ENCODE measurements at regions not wholly inside any gene's neighbourhood (a gene's known extent, or its start where the extent isn't known, plus 50 kb on each side); places are given as distances from the start of the nearest gene placed in this dataset.

GRCh38 chr16:80117556-80118130 lies 423.1 kb upstream of the DYNLRB2 start:
- no peak overlapping the region for H3K4me3 Mint-ChIP-seq (ENCODE audit: unreplicated experiment)
- DNase-seq, result no peak
- no peaks in the 10 kb centered on the region for H3K27me3 Mint-ChIP-seq (ENCODE audit: unreplicated experiment)
- no peaks in the 10 kb centered on the region for H3K9me3 Mint-ChIP-seq (ENCODE audit: unreplicated experiment)
- H3K4me1 Mint-ChIP-seq (ENCODE audit: low read depth, unreplicated experiment), result no peaks in the 10 kb centered on the region
- TF ChIP-seq CTCF (IDR thresholded peaks at IDR 0.05; ENCODE audit: partially characterized antibody, unreplicated experiment), result no peak
- H3K27ac Mint-ChIP-seq (ENCODE audit: unreplicated experiment), result no peak overlapping the region
- no peaks in the 10 kb centered on the region for H3K36me3 Mint-ChIP-seq (ENCODE audit: unreplicated experiment)

- no peaks in the 10 kb centered on the region for H3K27me3 Mint-ChIP-seq (ENCODE audit: unreplicated experiment)
- no peak overlapping the region for H3K27ac Mint-ChIP-seq (ENCODE audit: unreplicated experiment)
- no peak for DNase-seq
Observed at GRCh38 chr16:80116711-80117110, 424.1 kb upstream of the DYNLRB2 start.

GRCh38 chr16:80114699-80115098 lies 426.1 kb upstream of the DYNLRB2 start:
- H3K36me3 Mint-ChIP-seq (ENCODE audit: unreplicated experiment), result no peaks in the 10 kb centered on the region
- H3K27ac Mint-ChIP-seq (ENCODE audit: unreplicated experiment), result no peak overlapping the region
- H3K27me3 Mint-ChIP-seq (ENCODE audit: unreplicated experiment), result no peaks in the 10 kb centered on the region
- no peak overlapping the region for H3K4me3 Mint-ChIP-seq (ENCODE audit: unreplicated experiment)
- no peak for DNase-seq
- no peaks in the 10 kb centered on the region for H3K9me3 Mint-ChIP-seq (ENCODE audit: unreplicated experiment)
- no peak for TF ChIP-seq CTCF (IDR thresholded peaks at IDR 0.05; ENCODE audit: partially characterized antibody, unreplicated experiment)
- H3K4me1 Mint-ChIP-seq (ENCODE audit: low read depth, unreplicated experiment), result no peaks in the 10 kb centered on the region

More at GRCh38 chr16:80116711-80117110, 424.1 kb upstream of the DYNLRB2 start:
- no peaks in the 10 kb centered on the region for H3K9me3 Mint-ChIP-seq (ENCODE audit: unreplicated experiment)
- TF ChIP-seq CTCF (IDR thresholded peaks at IDR 0.05; ENCODE audit: partially characterized antibody, unreplicated experiment), result no peak
- no peaks in the 10 kb centered on the region for H3K4me1 Mint-ChIP-seq (ENCODE audit: low read depth, unreplicated experiment)
- no peaks in the 10 kb centered on the region for H3K36me3 Mint-ChIP-seq (ENCODE audit: unreplicated experiment)
- H3K4me3 Mint-ChIP-seq (ENCODE audit: unreplicated experiment), result no peak overlapping the region

GRCh38 chr16:80113873-80114574 lies 426.8 kb upstream of the DYNLRB2 start:
- Mint-ChIP-seq H3K27ac (ENCODE audit: unreplicated experiment) (no peak overlapping the region), H3K27me3 (ENCODE audit: unreplicated experiment) (no peaks in the 10 kb centered on the region), H3K4me1 (ENCODE audit: low read depth, unreplicated experiment) (no peaks in the 10 kb centered on the region), H3K9me3 (ENCODE audit: unreplicated experiment) (no peaks in the 10 kb centered on the region), H3K4me3 (ENCODE audit: unreplicated experiment) (no peak overlapping the region), H3K36me3 (ENCODE audit: unreplicated experiment) (no peaks in the 10 kb centered on the region)
- no peak for DNase-seq
- TF ChIP-seq CTCF (IDR thresholded peaks at IDR 0.05; ENCODE audit: partially characterized antibody, unreplicated experiment), result no peak

- H3K4me1 Mint-ChIP-seq (ENCODE audit: low read depth, unreplicated experiment), result no peaks in the 10 kb centered on the region
- H3K27me3 Mint-ChIP-seq (ENCODE audit: unreplicated experiment), result no peaks in the 10 kb centered on the region
- H3K4me3 Mint-ChIP-seq (ENCODE audit: unreplicated experiment), result no peak overlapping the region
Observed at GRCh38 chr16:80109581-80109980, 431.2 kb upstream of the DYNLRB2 start.

More at GRCh38 chr16:80109581-80109980, 431.2 kb upstream of the DYNLRB2 start:
- no peak for DNase-seq
- Mint-ChIP-seq H3K36me3 (ENCODE audit: unreplicated experiment) (no peaks in the 10 kb centered on the region), H3K9me3 (ENCODE audit: unreplicated experiment) (no peaks in the 10 kb centered on the region), H3K27ac (ENCODE audit: unreplicated experiment) (no peak overlapping the region)
- TF ChIP-seq CTCF (IDR thresholded peaks at IDR 0.05; ENCODE audit: partially characterized antibody, unreplicated experiment), result no peak

All from glutamatergic neuron (in vitro differentiated cells).